ENCODE measurements at regions not wholly inside any gene's neighbourhood (a gene's known extent, or its start where the extent isn't known, plus 50 kb on each side); places are given as distances from the start of the nearest gene placed in this dataset.

GRCh38 chr13:90958866-90959265 lies 388.6 kb upstream of the MIR17HG start:
- TF ChIP-seq CTCF (IDR thresholded peaks at IDR 0.05) (no peak), POLR2A (IDR thresholded peaks at IDR 0.05) (no peak), EP300 (IDR thresholded peaks at IDR 0.05) (no peak)

Data from ovary (tissue), 3 donors.